OCI-LY7 (cell line): ENCODE measurements at regions not wholly inside any gene's neighbourhood (a gene's known extent, or its start where the extent isn't known, plus 50 kb on each side); places are given as distances from the start of the nearest gene placed in this dataset.

Experiments
- CTCF ChIP-seq: fragments of 200-600 bp; sonication (generic); conservative IDR thresholded peaks from 2 replicates; pipeline ENCODE4 v1.5.1; 2014; ENCODE audit warnings: mild to moderate bottlenecking, antibody characterized with exemption, low read length, moderate library complexity, mixed read lengths
- EZH2phosphoT487 ChIP-seq: fragments of 200-600 bp; sonication (generic); IDR thresholded peaks from 2 replicates; pipeline ENCODE4 v1.6.1; 2018; ENCODE audit warnings: low read depth, borderline replicate concordance, mild to moderate bottlenecking, mixed run types, antibody characterized with exemption, low read length, moderate library complexity, mixed read lengths

GRCh38 chr6:3928111-3928510 lies 78.9 kb downstream of the FAM50B start:
- TF ChIP-seq CTCF (no peak), EZH2phosphoT487 (no peak)
